EL (cell line): ENCODE measurements at regions not wholly inside any gene's neighbourhood (a gene's known extent, or its start where the extent isn't known, plus 50 kb on each side); places are given as distances from the start of the nearest gene placed in this dataset.

ENCODE experiments used
- DNase-seq: peaks from one replicate; pipeline ENCODE4 v3.0.0-alpha.2; 2016

GRCh38 chr4:59936566-59936965 is 1263.6 kb upstream of the ADGRL3 start:
- no peak for DNase-seq

- no peak for DNase-seq
These were observed 1262.0 kb upstream of the ADGRL3 start for GRCh38 chr4:59938166-59938565.

GRCh38 chr4:59945277-59945676 is 1254.8 kb upstream of the ADGRL3 start:
- DNase-seq: no peak

GRCh38 chr4:59945716-59946115 is 1254.4 kb upstream of the ADGRL3 start:
- no peak for DNase-seq

DNA sequence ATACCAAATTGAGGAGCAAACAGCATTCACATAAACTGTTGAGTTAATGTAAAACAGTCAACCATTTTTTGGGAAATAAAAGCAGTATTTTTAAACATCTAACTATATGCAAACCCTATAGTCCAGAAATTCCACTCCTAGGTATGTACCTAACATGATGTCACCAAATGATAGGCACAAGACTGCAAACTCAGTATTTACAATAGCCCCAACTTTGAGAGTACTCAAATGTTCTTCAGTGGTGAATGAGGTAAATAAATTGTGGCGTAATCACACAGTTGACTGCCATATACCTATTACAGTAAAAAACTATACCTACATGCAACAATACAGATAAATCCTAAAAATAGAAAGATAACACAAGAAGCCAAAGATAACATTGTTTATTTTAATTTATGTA is 1243.8 kb upstream of the ADGRL3 start:
- DNase-seq: no peak

GRCh38 chr4:59960143-59960542 is 1240.0 kb upstream of the ADGRL3 start:
- no peak for DNase-seq

DNA sequence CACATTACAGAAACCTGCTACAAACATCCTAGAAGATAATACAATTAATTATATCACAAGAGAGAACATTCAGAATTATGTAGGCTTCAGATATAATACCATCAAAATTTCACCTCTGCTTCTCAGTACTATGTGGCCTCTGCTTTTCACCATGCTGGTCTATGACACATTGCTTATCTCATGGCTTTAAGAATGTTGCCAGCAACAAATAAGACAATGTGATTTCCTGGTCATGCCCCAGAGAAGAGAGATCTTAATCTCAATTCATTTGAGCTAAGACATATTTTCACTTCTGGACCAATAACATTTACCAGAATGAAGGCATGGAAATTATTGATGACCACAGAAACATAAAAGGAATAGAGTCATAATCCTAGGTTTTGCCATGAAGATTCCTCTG is 1233.4 kb upstream of the ADGRL3 start:
- DNase-seq: no peak

DNA sequence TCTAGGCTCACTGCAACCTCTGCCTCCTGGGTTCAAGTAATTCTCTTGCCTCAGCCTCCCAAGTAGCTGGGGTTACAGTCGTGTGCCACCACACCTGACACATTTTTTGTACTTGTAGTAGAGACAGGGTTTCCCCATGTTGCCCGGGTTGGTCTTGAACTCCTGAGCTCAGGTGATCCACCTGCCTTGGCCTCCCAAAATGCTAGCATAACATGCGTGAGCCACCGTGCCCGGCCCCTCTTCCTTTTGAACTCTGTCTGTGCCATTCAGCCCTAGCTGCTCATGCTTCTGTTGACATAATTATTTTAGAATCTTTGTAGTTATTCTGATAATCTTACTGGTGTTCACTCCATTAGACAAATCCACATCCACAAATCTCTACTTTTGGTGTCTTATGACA is 1231.3 kb upstream of the ADGRL3 start:
- no peak for DNase-seq

GRCh38 chr4:59969909-59970308 is 1230.2 kb upstream of the ADGRL3 start:
- no peak for DNase-seq

- DNase-seq: no peak
These were observed 1228.2 kb upstream of the ADGRL3 start for GRCh38 chr4:59971952-59972351.

GRCh38 chr4:59973492-59973891 is 1226.6 kb upstream of the ADGRL3 start:
- no peak for DNase-seq

DNA sequence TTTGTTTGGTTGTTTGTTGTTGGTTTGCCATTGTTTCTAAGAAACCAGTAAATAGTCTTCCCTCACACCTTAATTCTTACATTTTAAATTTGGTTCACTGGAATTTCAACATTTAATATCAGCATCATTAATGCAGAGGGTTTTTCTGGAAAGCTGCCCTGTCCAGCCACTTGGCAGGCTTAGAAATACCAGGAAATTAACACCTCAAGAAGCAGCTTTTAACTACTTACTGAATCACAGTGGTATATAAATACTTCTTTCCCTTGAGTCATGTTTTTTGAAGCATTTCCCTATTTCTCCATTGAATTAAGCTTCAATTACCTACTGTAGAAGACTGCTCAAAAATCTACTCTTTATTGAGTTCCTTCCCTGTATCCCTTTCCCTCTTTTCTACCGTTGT is 1221.1 kb upstream of the ADGRL3 start:
- DNase-seq: no peak

GRCh38 chr4:59983852-59984251 is 1216.3 kb upstream of the ADGRL3 start:
- DNase-seq: no peak

DNA sequence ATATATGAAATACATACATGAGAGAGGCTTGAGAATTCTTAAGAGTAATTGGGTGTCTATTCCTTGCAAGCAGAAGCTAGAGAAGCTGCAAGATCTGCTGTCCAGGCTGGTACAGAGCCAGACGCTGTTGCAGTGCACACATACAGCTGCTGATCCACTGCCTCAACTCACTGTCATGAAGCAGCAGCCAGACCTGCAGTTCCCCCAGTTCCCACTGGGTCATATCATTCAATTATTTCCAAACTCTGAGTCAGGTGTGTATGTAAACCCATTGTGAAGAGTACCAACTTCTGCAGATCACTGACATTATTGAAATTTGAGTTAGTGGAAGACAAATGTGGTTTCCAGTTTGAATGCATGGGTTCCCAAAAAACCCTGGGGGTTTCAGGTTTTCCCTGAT is 1212.8 kb upstream of the ADGRL3 start:
- DNase-seq: no peak

- no peak for DNase-seq
These were observed 1206.0 kb upstream of the ADGRL3 start for GRCh38 chr4:59994118-59994517.

DNA sequence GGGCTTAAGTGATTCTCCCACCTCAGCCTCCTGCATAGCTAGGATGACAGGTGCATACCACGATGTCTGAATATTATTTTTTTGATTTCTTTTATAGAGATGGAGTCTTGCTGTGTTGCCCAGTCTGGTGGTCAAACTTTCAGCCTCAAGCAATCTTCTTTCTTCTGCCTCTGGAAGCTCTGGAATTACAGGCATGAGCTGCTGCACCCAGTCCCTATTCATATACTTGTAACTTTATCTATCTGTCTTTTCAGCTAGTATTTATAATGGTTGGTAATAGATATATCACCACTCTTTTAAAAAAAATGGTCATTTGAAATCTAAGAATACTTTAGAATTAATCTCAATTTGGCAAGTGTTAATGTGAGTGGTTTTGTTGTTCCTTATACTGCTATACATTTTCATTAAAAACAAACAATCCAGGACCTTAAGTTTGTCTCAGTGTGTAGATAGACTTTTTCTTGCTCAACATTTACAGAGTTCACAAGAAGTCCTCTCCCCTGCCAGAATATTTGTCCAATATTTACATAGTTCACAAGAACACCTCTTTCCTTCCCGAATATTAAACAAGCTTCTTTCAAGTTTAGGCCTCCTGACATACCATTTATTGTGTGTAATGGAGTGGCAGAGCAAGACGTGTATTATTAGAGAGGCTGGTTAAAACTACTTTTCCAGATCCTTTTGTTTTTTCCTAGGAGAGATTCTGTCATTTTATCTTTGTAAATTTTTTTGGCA is 1197.4 kb upstream of the ADGRL3 start:
- DNase-seq: no peak

- DNase-seq: no peak
These were observed 1186.5 kb upstream of the ADGRL3 start for GRCh38 chr4:60013464-60014184.

GRCh38 chr4:60016971-60017370 is 1183.2 kb upstream of the ADGRL3 start:
- DNase-seq: no peak

GRCh38 chr4:60019180-60019579 is 1180.9 kb upstream of the ADGRL3 start:
- no peak for DNase-seq

- no peak for DNase-seq
These were observed 1180.2 kb upstream of the ADGRL3 start for GRCh38 chr4:60019946-60020345.

GRCh38 chr4:60020389-60020788 is 1179.7 kb upstream of the ADGRL3 start:
- DNase-seq: no peak

GRCh38 chr4:60033826-60034225 is 1166.3 kb upstream of the ADGRL3 start:
- DNase-seq: no peak

- DNase-seq: no peak
These were observed 1165.8 kb upstream of the ADGRL3 start for GRCh38 chr4:60034361-60034760.

- DNase-seq: no peak
These were observed 1160.2 kb upstream of the ADGRL3 start for GRCh38 chr4:60039908-60040307.

GRCh38 chr4:60042231-60042652 is 1157.9 kb upstream of the ADGRL3 start:
- DNase-seq: no peak
